ENCODE measurements at regions not wholly inside any gene's neighbourhood (a gene's known extent, or its start where the extent isn't known, plus 50 kb on each side); places are given as distances from the start of the nearest gene placed in this dataset.

DNA sequence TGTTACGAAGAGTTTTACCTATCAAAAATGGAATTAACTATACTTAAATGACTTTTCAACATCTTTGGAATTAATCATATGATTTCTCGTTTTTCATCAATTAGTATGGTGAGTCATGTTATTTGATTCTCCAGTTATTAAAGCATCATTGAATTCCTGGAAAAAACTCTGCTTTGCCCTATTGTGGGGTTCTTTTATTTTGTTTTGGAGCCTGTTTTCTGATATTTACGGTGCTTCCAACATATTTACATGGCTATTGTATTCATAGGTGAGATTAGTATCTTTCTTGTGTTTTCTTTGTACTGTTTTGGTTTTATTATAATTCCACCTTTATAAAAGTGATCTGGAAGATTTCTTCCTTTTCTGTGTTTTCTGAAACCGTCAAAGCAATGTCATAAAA lies 902.7 kb downstream of the TBC1D22A start:
- TF ChIP-seq, protein P1, sequence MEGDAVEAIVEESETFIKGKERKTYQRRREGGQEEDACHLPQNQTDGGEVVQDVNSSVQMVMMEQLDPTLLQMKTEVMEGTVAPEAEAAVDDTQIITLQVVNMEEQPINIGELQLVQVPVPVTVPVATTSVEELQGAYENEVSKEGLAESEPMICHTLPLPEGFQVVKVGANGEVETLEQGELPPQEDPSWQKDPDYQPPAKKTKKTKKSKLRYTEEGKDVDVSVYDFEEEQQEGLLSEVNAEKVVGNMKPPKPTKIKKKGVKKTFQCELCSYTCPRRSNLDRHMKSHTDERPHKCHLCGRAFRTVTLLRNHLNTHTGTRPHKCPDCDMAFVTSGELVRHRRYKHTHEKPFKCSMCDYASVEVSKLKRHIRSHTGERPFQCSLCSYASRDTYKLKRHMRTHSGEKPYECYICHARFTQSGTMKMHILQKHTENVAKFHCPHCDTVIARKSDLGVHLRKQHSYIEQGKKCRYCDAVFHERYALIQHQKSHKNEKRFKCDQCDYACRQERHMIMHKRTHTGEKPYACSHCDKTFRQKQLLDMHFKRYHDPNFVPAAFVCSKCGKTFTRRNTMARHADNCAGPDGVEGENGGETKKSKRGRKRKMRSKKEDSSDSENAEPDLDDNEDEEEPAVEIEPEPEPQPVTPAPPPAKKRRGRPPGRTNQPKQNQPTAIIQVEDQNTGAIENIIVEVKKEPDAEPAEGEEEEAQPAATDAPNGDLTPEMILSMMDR (IDR thresholded peaks at IDR 0.05; ENCODE audit: low read depth, low read length, poor library complexity, severe bottlenecking), result no peak
- no peak for TF ChIP-seq EZH2phosphoT487 (IDR thresholded peaks at IDR 0.05; ENCODE audit: borderline replicate concordance, low read length)
